Activated CD4-positive, alpha-beta T cell treated with anti-CD3 and anti-CD28 coated beads, Interleukin-2, amount 10 ng/mL, durations not matched to agents 24 days and 14 days (primary cell): ENCODE measurements at regions not wholly inside any gene's neighbourhood (a gene's known extent, or its start where the extent isn't known, plus 50 kb on each side); places are given as distances from the start of the nearest gene placed in this dataset.
A peak's percentile ranks its signal among the peaks of the same experiment; 100 is the strongest.
"Not testable (repeated sequence)": the region's sequence is repeated elsewhere in the genome, so short reads cannot be mapped to it uniquely, and the experiment has no call there.

Experiments
- DNase-seq: peaks from one replicate; pipeline ENCODE4 v3.0.0; 2022
- H3K27ac Mint-ChIP-seq: one replicate; pipeline ENCODE4 v1.8.0; 2022; ENCODE audit warnings: mild to moderate bottlenecking, mixed read lengths
- H3K27me3 Mint-ChIP-seq: one replicate; pipeline ENCODE4 v1.8.0; 2022; ENCODE audit warnings: mixed read lengths
- H3K36me3 Mint-ChIP-seq: one replicate; pipeline ENCODE4 v1.8.0; 2022; ENCODE audit warnings: low read depth, mild to moderate bottlenecking, mixed read lengths
- H3K4me1 Mint-ChIP-seq: one replicate; pipeline ENCODE4 v1.8.0; 2021; ENCODE audit warnings: mixed read lengths
- H3K4me3 Mint-ChIP-seq: one replicate; pipeline ENCODE4 v1.8.0; 2022; ENCODE audit warnings: mild to moderate bottlenecking, moderate library complexity, mixed read lengths
- H3K9me3 Mint-ChIP-seq: one replicate; pipeline ENCODE4 v1.8.0; 2021; ENCODE audit warnings: mixed read lengths
- intact Hi-C: fragments of 100-400 bp; cut with micrococcal nuclease; formaldehyde crosslinking; loops from one replicate; pipeline ENCODE4 v1.15.1; 2023

- H3K4me3 Mint-ChIP-seq: peak overlapping the region; percentile 88
Observed at GRCh38 chr17:45619984-45620405, 129.5 kb upstream of the PLEKHM1 start.

GRCh38 chr17:45620468-45620867, 129.9 kb upstream of the PLEKHM1 start:
- H3K27ac Mint-ChIP-seq, H3K36me3 Mint-ChIP-seq, intact Hi-C loops, H3K9me3 Mint-ChIP-seq, H3K27me3 Mint-ChIP-seq, H3K4me1 Mint-ChIP-seq, DNase-seq: not testable (repeated sequence)
- H3K4me3 Mint-ChIP-seq: peak overlapping the region; percentile 88

More at GRCh38 chr17:45619984-45620405, 129.5 kb upstream of the PLEKHM1 start:
- H3K27me3 Mint-ChIP-seq, H3K36me3 Mint-ChIP-seq, H3K9me3 Mint-ChIP-seq, H3K4me1 Mint-ChIP-seq, intact Hi-C loops: not testable (repeated sequence)
- peak overlapping the region; percentile 79 for H3K27ac Mint-ChIP-seq
- DNase-seq: peak; percentile 97

DNA sequence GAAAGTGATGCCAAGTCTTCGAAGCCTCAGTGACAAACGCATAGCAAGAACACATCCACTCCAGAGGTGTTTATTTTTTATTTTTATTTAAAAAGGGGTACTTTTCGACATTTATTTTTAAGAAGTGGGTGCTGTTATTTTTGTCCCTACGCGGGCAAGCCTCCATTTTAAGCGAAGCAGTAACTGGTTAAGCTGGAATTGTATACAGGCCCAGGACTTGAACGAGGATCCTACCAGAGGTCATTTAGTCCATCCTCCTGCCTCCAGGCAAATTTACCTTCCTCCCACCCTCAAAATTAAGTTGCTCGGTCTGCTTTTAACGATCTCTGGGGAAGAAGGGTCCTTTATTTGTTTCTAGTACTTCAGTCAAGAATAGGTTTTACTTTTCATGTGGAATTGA, 130.6 kb upstream of the PLEKHM1 start:
- DNase-seq, H3K27ac Mint-ChIP-seq, H3K4me1 Mint-ChIP-seq, H3K9me3 Mint-ChIP-seq, H3K4me3 Mint-ChIP-seq, H3K36me3 Mint-ChIP-seq, intact Hi-C loops, H3K27me3 Mint-ChIP-seq: not testable (repeated sequence)

- H3K9me3 Mint-ChIP-seq, H3K36me3 Mint-ChIP-seq, intact Hi-C loops, H3K27me3 Mint-ChIP-seq, H3K4me3 Mint-ChIP-seq, H3K27ac Mint-ChIP-seq, DNase-seq, H3K4me1 Mint-ChIP-seq: not testable (repeated sequence)
Observed at GRCh38 chr17:45622295-45622694, 131.8 kb upstream of the PLEKHM1 start.

- intact Hi-C loops: no loop called here
- no peaks in the 10 kb centered on the region for H3K27me3 Mint-ChIP-seq
- DNase-seq: no peak
- H3K4me3 Mint-ChIP-seq: no peak overlapping the region
- H3K27ac Mint-ChIP-seq: no peak overlapping the region
- no peaks in the 10 kb centered on the region for H3K9me3 Mint-ChIP-seq
- H3K36me3 Mint-ChIP-seq: peaks cover 37% of the 10 kb centered on the region
- peaks cover 3% of the 10 kb centered on the region for H3K4me1 Mint-ChIP-seq
Observed at GRCh38 chr17:45628019-45628418, 137.5 kb upstream of the PLEKHM1 start.

GRCh38 chr17:45631941-45632340, 141.4 kb upstream of the PLEKHM1 start:
- Mint-ChIP-seq H3K27me3 (no peaks in the 10 kb centered on the region), H3K4me1 (peaks cover 6% of the 10 kb centered on the region), H3K4me3 (no peak overlapping the region), H3K27ac (no peak overlapping the region), H3K9me3 (no peaks in the 10 kb centered on the region), H3K36me3 (peaks cover 40% of the 10 kb centered on the region)
- intact Hi-C loops: no loop called here
- DNase-seq: no peak

DNA sequence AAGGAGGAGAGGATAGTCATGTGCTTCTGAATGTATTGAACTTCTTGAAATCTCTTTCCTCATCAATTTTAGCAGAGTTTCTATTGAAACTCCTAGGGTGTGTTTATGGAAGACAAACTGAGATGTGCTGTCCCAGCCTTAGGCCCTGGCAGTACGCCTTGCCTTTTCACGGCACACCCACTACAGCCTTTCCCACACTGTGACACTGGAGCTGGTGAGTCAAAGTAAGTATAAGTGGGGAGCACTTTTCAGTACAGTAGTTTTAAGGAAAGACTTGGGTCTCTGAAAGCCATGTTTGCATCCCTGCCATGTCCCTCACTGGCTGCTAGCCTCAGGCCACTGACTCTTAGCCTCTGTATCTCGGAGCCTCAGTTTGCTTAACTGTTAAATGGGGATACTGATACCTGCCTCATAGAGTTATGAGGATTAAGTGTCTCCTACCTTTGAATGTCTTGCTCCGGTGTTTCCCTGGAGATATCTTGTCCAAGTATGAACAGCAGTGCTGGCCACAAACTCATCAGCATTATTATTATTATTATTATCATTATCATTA, 144.7 kb upstream of the CRHR1 start:
- intact Hi-C loops: no loop called here
- H3K27me3 Mint-ChIP-seq: no peaks in the 10 kb centered on the region
- H3K36me3 Mint-ChIP-seq: peaks cover 11% of the 10 kb centered on the region
- DNase-seq: no peak
- peaks cover 8% of the 10 kb centered on the region for H3K4me1 Mint-ChIP-seq
- no peak overlapping the region for H3K4me3 Mint-ChIP-seq
- H3K27ac Mint-ChIP-seq: no peak overlapping the region
- H3K9me3 Mint-ChIP-seq: no peaks in the 10 kb centered on the region

GRCh38 chr17:45640141-45640850, 143.8 kb upstream of the CRHR1 start:
- peak; percentile 91 for DNase-seq
- Mint-ChIP-seq H3K4me3 (no peak overlapping the region), H3K27ac (no peak overlapping the region), H3K27me3 (no peaks in the 10 kb centered on the region), H3K4me1 (peaks cover 8% of the 10 kb centered on the region), H3K36me3 (peaks cover 11% of the 10 kb centered on the region), H3K9me3 (no peaks in the 10 kb centered on the region)
- intact Hi-C loops: loop anchor here (1.0 to 10.0 kb wide), 2 partner anchors 192 to 305 kb away; no protein-coding TSS in a partner anchor

DNA sequence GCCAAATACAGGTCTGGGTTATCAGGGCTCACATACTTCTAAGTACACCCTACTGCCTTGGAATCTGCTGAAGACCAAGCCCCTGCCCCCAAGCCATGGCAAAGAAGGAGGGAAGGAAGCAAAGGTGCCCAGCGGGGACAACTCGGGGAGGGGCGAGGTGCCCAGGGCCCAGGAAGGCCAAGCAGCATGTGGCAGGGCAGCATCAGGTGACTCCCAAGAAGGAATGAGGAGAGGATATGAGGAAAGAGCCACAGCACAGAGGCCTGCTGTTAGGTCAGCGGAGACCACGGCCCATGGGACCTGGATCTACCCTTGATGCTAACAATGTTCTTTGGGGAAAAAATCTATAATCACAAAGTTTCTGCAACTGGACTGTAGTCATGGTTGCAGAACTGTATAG, 142.6 kb upstream of the CRHR1 start:
- no peak for DNase-seq
- H3K27ac Mint-ChIP-seq: no peak overlapping the region
- no peak overlapping the region for H3K4me3 Mint-ChIP-seq
- H3K36me3 Mint-ChIP-seq: peaks cover 7% of the 10 kb centered on the region
- intact Hi-C loops: loop anchor here (10.0 kb wide), 1 partner anchor 303 kb away; no protein-coding TSS in a partner anchor
- no peaks in the 10 kb centered on the region for H3K9me3 Mint-ChIP-seq
- H3K4me1 Mint-ChIP-seq: peaks cover 13% of the 10 kb centered on the region
- peaks cover 4% of the 10 kb centered on the region for H3K27me3 Mint-ChIP-seq

GRCh38 chr17:45643591-45643990, 140.5 kb upstream of the CRHR1 start:
- Mint-ChIP-seq H3K4me3 (no peak overlapping the region), H3K27ac (no peak overlapping the region), H3K27me3 (peaks cover 4% of the 10 kb centered on the region), H3K36me3 (peaks cover 7% of the 10 kb centered on the region), H3K4me1 (peaks cover 13% of the 10 kb centered on the region), H3K9me3 (no peaks in the 10 kb centered on the region)
- intact Hi-C loops: loop anchor here (10.0 kb wide), 1 partner anchor 301 kb away; no protein-coding TSS in a partner anchor
- no peak for DNase-seq

- H3K27ac Mint-ChIP-seq, H3K36me3 Mint-ChIP-seq, H3K27me3 Mint-ChIP-seq, DNase-seq, H3K9me3 Mint-ChIP-seq, H3K4me3 Mint-ChIP-seq: not testable (repeated sequence)
- H3K4me1 Mint-ChIP-seq: peaks cover 13% of the 10 kb centered on the region
- intact Hi-C loops: loop anchor here (10.0 kb wide), 1 partner anchor 300 kb away; no protein-coding TSS in a partner anchor
Observed at GRCh38 chr17:45644637-45645036, 139.5 kb upstream of the CRHR1 start.

DNA sequence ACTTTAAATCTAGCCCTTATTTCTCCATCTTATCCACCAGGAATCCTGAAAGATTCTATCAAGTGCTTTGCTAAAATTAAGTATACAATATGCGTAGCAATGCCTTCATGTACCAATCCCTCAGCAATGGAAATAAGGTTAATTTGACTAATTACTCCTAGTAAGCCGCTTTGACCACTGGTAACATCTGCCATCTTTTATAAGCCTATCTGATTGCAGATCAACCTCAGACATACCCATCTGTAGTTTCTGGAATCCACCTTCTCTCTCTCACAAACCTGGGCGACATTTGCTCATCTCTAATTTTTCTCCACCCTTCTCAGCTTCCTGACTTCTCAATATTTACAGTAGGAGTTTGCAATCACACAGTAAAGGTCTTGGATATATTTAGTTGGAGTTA, 138.8 kb upstream of the CRHR1 start:
- Mint-ChIP-seq H3K27ac (no peak overlapping the region), H3K27me3 (peaks cover 4% of the 10 kb centered on the region), H3K9me3 (no peaks in the 10 kb centered on the region), H3K4me1 (peaks cover 7% of the 10 kb centered on the region), H3K4me3 (no peak overlapping the region), H3K36me3 (peaks cover 1% of the 10 kb centered on the region)
- no peak for DNase-seq
- intact Hi-C loops: loop anchor here (10.0 kb wide), 1 partner anchor 299 kb away; no protein-coding TSS in a partner anchor

- no peaks in the 10 kb centered on the region for H3K36me3 Mint-ChIP-seq
- H3K27ac Mint-ChIP-seq: no peak overlapping the region
- H3K4me1 Mint-ChIP-seq: peaks cover 5% of the 10 kb centered on the region
- peak; percentile 62 for DNase-seq
- peak overlapping the region; percentile 6 for H3K4me3 Mint-ChIP-seq
- H3K9me3 Mint-ChIP-seq: no peaks in the 10 kb centered on the region
- H3K27me3 Mint-ChIP-seq: peaks cover 4% of the 10 kb centered on the region
- intact Hi-C loops: loop anchor here (10.0 kb wide), 1 partner anchor 298 kb away; no protein-coding TSS in a partner anchor
Observed at GRCh38 chr17:45646288-45646988, 137.7 kb upstream of the CRHR1 start.

GRCh38 chr17:45648642-45649041, 135.5 kb upstream of the CRHR1 start:
- no peak for DNase-seq
- no peaks in the 10 kb centered on the region for H3K36me3 Mint-ChIP-seq
- H3K4me3 Mint-ChIP-seq: no peak overlapping the region
- H3K4me1 Mint-ChIP-seq: peaks cover 5% of the 10 kb centered on the region
- no peaks in the 10 kb centered on the region for H3K9me3 Mint-ChIP-seq
- H3K27ac Mint-ChIP-seq: no peak overlapping the region
- H3K27me3 Mint-ChIP-seq: peaks cover 4% of the 10 kb centered on the region
- intact Hi-C loops: loop anchor here (10.0 kb wide), 1 partner anchor 296 kb away; no protein-coding TSS in a partner anchor
